Upper lobe of left lung (tissue), 6 donors: ENCODE measurements at regions not wholly inside any gene's neighbourhood (a gene's known extent, or its start where the extent isn't known, plus 50 kb on each side); places are given as distances from the start of the nearest gene placed in this dataset.
"Not testable (repeated sequence)": the region's sequence is repeated elsewhere in the genome, so short reads cannot be mapped to it uniquely, and the experiment has no call there.

Experiments
- ATAC-seq, 2 donors: fragments of 200-7000 bp; cut with Tn5 transposase; one replicate each; pipeline ENCODE4 v1.9.1; 2022; ENCODE audit warnings: mild to moderate bottlenecking in 2 of 2, moderate library complexity in 2 of 2; ENCODE audit not compliant: low FRiP score in 2 of 2
- DNase-seq, 2 donors: peaks; one replicate each; pipeline ENCODE4 v3.0.0-alpha.2; 2019 to 2020
- H3K27ac ChIP-seq, 4 donors: fragments of 200-600 bp; sonication (generic); one replicate each; pipeline ENCODE4 v1.5.1; 2016 to 2019
- H3K27me3 ChIP-seq, 4 donors: fragments of 200-600 bp; sonication (generic); one replicate each; pipeline ENCODE4 v1.5.1; 2017 to 2019
- H3K36me3 ChIP-seq, 4 donors: fragments of 200-600 bp; sonication (generic); one replicate each; pipeline ENCODE4 v1.5.1; 2016 to 2019
- H3K4me1 ChIP-seq, 4 donors: fragments of 200-600 bp; sonication (generic); one replicate each; pipeline ENCODE4 v1.5.1; 2018 to 2019
- H3K4me3 ChIP-seq, 4 donors: fragments of 200-600 bp; sonication (generic); one replicate each; pipeline ENCODE4 v1.5.1; 2017 to 2019; ENCODE audit warnings: mild to moderate bottlenecking in 2 of 4, moderate library complexity in 1 of 4
- H3K9me3 ChIP-seq, 4 donors: fragments of 200-600 bp; sonication (generic); one replicate each; pipeline ENCODE4 v1.5.1; 2018 to 2019
- CTCF ChIP-seq, 6 experiments: fragments of 450-650 bp in 4 of 6; fragments of 200-600 bp in 2 of 6; sonication (generic) in 2 of 6; IDR thresholded peaks; one replicate each; pipeline ENCODE4 v1.5.1; 2016 to 2019; ENCODE audit warnings: antibody characterized with exemption in 6 of 6
- EP300 ChIP-seq, 4 donors: sonication (generic); formaldehyde crosslinking; IDR thresholded peaks; one replicate each; pipeline ENCODE4 v1.5.1; 2017; ENCODE audit warnings: antibody characterized with exemption in 4 of 4, control low read depth in 2 of 4
- POLR2A ChIP-seq, 4 donors: fragments of 450-650 bp; IDR thresholded peaks; one replicate each; pipeline ENCODE4 v1.5.1; 2016 to 2017; ENCODE audit warnings: antibody characterized with exemption in 4 of 4, mild to moderate bottlenecking in 2 of 4
- POLR2AphosphoS5 ChIP-seq, 2 donors: sonication (generic); formaldehyde crosslinking; IDR thresholded peaks; one replicate each; pipeline ENCODE4 v1.5.1; 2017; ENCODE audit warnings: antibody characterized with exemption in 2 of 2
- WGBS, 2 donors: methylation state at CpG; one replicate each; pipeline ENCODE4 v1.1.5; 2017 to 2018; 5-methylcytosine and 5-hydroxymethylcytosine counted together
- donor health status: DM: no; HTN: no; CAD: no; lungs with moderate emphysema.
- donor health status: DM: no; HTN: yes; CAD: no; lungs with severe emphysema.

- H3K36me3 ChIP-seq, result no peaks in the 10 kb centered on the region
- H3K9me3 ChIP-seq, result no peaks in the 10 kb centered on the region
- no peaks in the 10 kb centered on the region for H3K27me3 ChIP-seq
- WGBS, 2 donors, result 72 to 78% methylated on average over 5 of the region's 5 CpGs
- TF ChIP-seq POLR2AphosphoS5 (IDR thresholded peaks at IDR 0.05), result no peak
- TF ChIP-seq POLR2A (IDR thresholded peaks at IDR 0.05), result no peak
- no peak for TF ChIP-seq CTCF (IDR thresholded peaks at IDR 0.05)
- no peak for TF ChIP-seq EP300 (IDR thresholded peaks at IDR 0.05)
- H3K4me1 ChIP-seq, result no peaks in the 10 kb centered on the region
- ATAC-seq (no peak), DNase-seq (no peak)
- no peak overlapping the region for H3K27ac ChIP-seq
- no peak overlapping the region for H3K4me3 ChIP-seq
Measured at GRCh38 chr4:75135068-75135825, 202.3 kb downstream of the PARM1 start.

DNA sequence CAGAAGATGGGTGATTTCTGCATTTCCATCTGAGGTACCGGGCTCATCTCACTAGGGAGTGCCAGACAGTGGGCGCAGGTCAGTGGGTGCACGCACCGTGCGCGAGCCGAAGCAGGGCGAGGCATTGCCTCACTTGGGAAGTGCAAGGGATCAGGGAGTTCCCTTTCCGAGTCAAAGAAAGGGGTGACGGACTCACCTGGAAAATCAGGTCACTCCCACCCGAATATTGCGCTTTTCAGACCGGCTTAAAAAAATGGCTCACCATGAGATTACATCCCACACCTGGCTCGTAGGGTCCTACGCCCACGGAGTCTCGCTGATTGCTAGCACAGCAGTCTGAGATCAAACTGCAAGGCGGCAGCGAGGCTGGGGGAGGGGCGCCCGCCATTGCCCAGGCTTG is 194.0 kb downstream of the PARM1 start:
- ATAC-seq, H3K27me3 ChIP-seq, H3K4me3 ChIP-seq, H3K36me3 ChIP-seq, H3K4me1 ChIP-seq, H3K9me3 ChIP-seq, H3K27ac ChIP-seq: not testable (repeated sequence)
- WGBS, 2 donors, result 72 to 84% methylated on average over 11 to 13 of the region's 21 CpGs
- DNase-seq, result peak in 1 of 2 donors; percentile 15

GRCh38 chr4:75126058-75126457 is 193.1 kb downstream of the PARM1 start:
- Histone ChIP-seq H3K4me3 (no peak overlapping the region), H3K27ac (no peak overlapping the region), H3K27me3 (no peaks in the 10 kb centered on the region), H3K4me1 (no peaks in the 10 kb centered on the region), H3K36me3 (no peaks in the 10 kb centered on the region), H3K9me3 (no peaks in the 10 kb centered on the region)
- no peak for DNase-seq
- ATAC-seq, result no peak
- TF ChIP-seq EP300 (IDR thresholded peaks at IDR 0.05) (no peak), POLR2A (IDR thresholded peaks at IDR 0.05) (no peak), POLR2AphosphoS5 (IDR thresholded peaks at IDR 0.05) (no peak), CTCF (IDR thresholded peaks at IDR 0.05) (no peak)

- no peak for DNase-seq
- Histone ChIP-seq H3K27me3 (no peaks in the 10 kb centered on the region), H3K4me1 (no peaks in the 10 kb centered on the region), H3K36me3 (no peaks in the 10 kb centered on the region), H3K27ac (no peak overlapping the region), H3K4me3 (no peak overlapping the region), H3K9me3 (peaks cover 0 to 9% (median 0%) of the 10 kb centered on the region in 4 donors)
- no peak for TF ChIP-seq POLR2AphosphoS5 (IDR thresholded peaks at IDR 0.05)
- ATAC-seq, result no peak
Measured at GRCh38 chr4:75122424-75123014, 189.6 kb downstream of the PARM1 start.

- Histone ChIP-seq H3K9me3 (peaks cover 0 to 9% (median 0%) of the 10 kb centered on the region in 4 donors), H3K27ac (no peak overlapping the region), H3K36me3 (no peaks in the 10 kb centered on the region), H3K27me3 (no peaks in the 10 kb centered on the region), H3K4me3 (no peak overlapping the region), H3K4me1 (no peaks in the 10 kb centered on the region)
- ATAC-seq, result no peak
- no peak for DNase-seq
- TF ChIP-seq POLR2A (IDR thresholded peaks at IDR 0.05), result no peak
- 85 to 92% methylated on average over 4 of the region's 4 CpGs for WGBS, 2 donors
Measured at GRCh38 chr4:75118739-75119138, 185.8 kb downstream of the PARM1 start.

- ATAC-seq (no peak), DNase-seq (no peak)
- H3K4me1 ChIP-seq, result no peaks in the 10 kb centered on the region
- no peak for TF ChIP-seq POLR2AphosphoS5 (IDR thresholded peaks at IDR 0.05)
- TF ChIP-seq EP300 (IDR thresholded peaks at IDR 0.05), result no peak
- TF ChIP-seq POLR2A (IDR thresholded peaks at IDR 0.05), result no peak
- no peak for TF ChIP-seq CTCF (IDR thresholded peaks at IDR 0.05)
- no peaks in the 10 kb centered on the region for H3K27me3 ChIP-seq
- H3K27ac ChIP-seq, result no peak overlapping the region
- H3K4me3 ChIP-seq, result no peak overlapping the region
- H3K36me3 ChIP-seq, result no peaks in the 10 kb centered on the region
- no peaks in the 10 kb centered on the region for H3K9me3 ChIP-seq
- WGBS, 2 donors, result 84 to 88% methylated on average over 2 to 3 of the region's 3 CpGs
Measured at GRCh38 chr4:75110061-75110460, 177.1 kb downstream of the PARM1 start.
